SK-N-SH (cell line): ENCODE measurements at regions not wholly inside any gene's neighbourhood (a gene's known extent, or its start where the extent isn't known, plus 50 kb on each side); places are given as distances from the start of the nearest gene placed in this dataset.
A peak's percentile ranks its signal among the peaks of the same experiment; 100 is the strongest.

Experiments used
- CTCF ChIA-PET: fragments of 300-600, 350-600 bp; formaldehyde crosslinking; extraction: SDS; loops from one replicate; lab custom pipeline; 2021; lab: Yijun Ruan, JAX
- POLR2A ChIA-PET: fragments of 350-600 bp; sonication (Branson Sonifier 250); formaldehyde crosslinking; extraction: SDS; loops from one replicate; lab custom pipeline; 2020; ENCODE audit warnings: antibody characterized with exemption, inconsistent platforms; lab: Yijun Ruan, JAX
- DNase-seq: peaks from one replicate; pipeline ENCODE4 v3.0.0; 2012
- H2AFZ ChIP-seq: fragments of 200-600 bp; sonication (generic); 2 replicates; pipeline ENCODE4 v1.8.1; 2016; ENCODE audit warnings: antibody characterized with exemption, mild to moderate bottlenecking, low read depth
- H3F3A ChIP-seq: fragments of 200-600 bp; sonication (generic); replicated peaks from 2 replicates; pipeline ENCODE3; 2016; ENCODE audit warnings: antibody characterized with exemption, mild to moderate bottlenecking; ENCODE audit not compliant: insufficient read depth
- H3K27ac ChIP-seq, 2 experiments: fragments of 200-500 bp in 1 of 2; fragments of 200-600 bp in 1 of 2; sonication (Bioruptor generic) in 1 of 2; sonication (generic), shearing (Covaris generic) in 1 of 2; 2 replicates each; pipeline versions ENCODE4 v1.5.1 to v1.6.1; 2014 to 2016; ENCODE audit warnings: low read depth in 2 of 2, inconsistent platforms in 1 of 2, low read length in 1 of 2, mild to moderate bottlenecking in 1 of 2, mixed read lengths in 1 of 2
- H3K27me3 ChIP-seq: fragments of 200-600 bp; sonication (generic), shearing (Covaris generic); 2 replicates; pipeline ENCODE4 v1.6.1; 2016; ENCODE audit warnings: mixed run types; ENCODE audit not compliant: insufficient read depth
- H3K36me3 ChIP-seq, 2 experiments: fragments of 200-500 bp in 1 of 2; fragments of 200-600 bp in 1 of 2; sonication (Bioruptor generic) in 1 of 2; sonication (generic) in 1 of 2; replicated peaks in 1 of 2; 2 replicates each; pipeline versions ENCODE3 to v1.5.1; 2014 to 2016; ENCODE audit warnings: low read length in 1 of 2, mild to moderate bottlenecking in 1 of 2; ENCODE audit not compliant: insufficient read depth in 2 of 2, control insufficient read depth in 1 of 2
- H3K4me1 ChIP-seq, 2 experiments: fragments of 200-500 bp in 1 of 2; fragments of 200-600 bp in 1 of 2; sonication (Bioruptor generic) in 1 of 2; sonication (generic), shearing (Covaris generic) in 1 of 2; 2 replicates each; pipeline versions ENCODE4 v1.5.1 to v1.6.1; 2014 to 2016; ENCODE audit warnings: low read depth in 1 of 2, low read length in 1 of 2, mixed run types in 1 of 2; ENCODE audit not compliant: insufficient read depth in 2 of 2, control insufficient read depth in 1 of 2
- H3K4me2 ChIP-seq: fragments of 200-600 bp; sonication (generic), shearing (Covaris generic); 2 replicates; pipeline ENCODE4 v1.6.1; 2017; ENCODE audit warnings: mixed run types
- H3K4me3 ChIP-seq, 2 experiments: fragments of 200-500 bp in 1 of 2; fragments of 200-600 bp in 1 of 2; sonication (Bioruptor generic) in 1 of 2; sonication (generic), shearing (Covaris generic) in 1 of 2; 2 replicates each; pipeline versions ENCODE4 v1.5.1 to v1.8.1; 2014 to 2016; ENCODE audit warnings: low read depth in 2 of 2, inconsistent platforms in 1 of 2, low read length in 1 of 2, mild to moderate bottlenecking in 1 of 2, mixed read lengths in 1 of 2, moderate library complexity in 1 of 2
- H3K79me2 ChIP-seq: fragments of 200-600 bp; sonication (generic); 2 replicates; pipeline ENCODE4 v1.8.1; 2017; ENCODE audit warnings: mild to moderate bottlenecking; ENCODE audit not compliant: insufficient read depth
- H3K9ac ChIP-seq: fragments of 200-600 bp; sonication (generic); 2 replicates; pipeline ENCODE4 v1.6.1; 2017; ENCODE audit warnings: mixed run types
- H3K9me2 ChIP-seq: fragments of 200-600 bp; sonication (generic); 2 replicates; pipeline ENCODE4 v1.6.1; 2017; ENCODE audit warnings: mixed run types
- H3K9me3 ChIP-seq: fragments of 200-600 bp; sonication (generic); 2 replicates; pipeline ENCODE4 v1.6.1; 2017; ENCODE audit warnings: mixed run types, mild to moderate bottlenecking, moderate library complexity
- H4K20me1 ChIP-seq: fragments of 200-600 bp; sonication (generic); 2 replicates; pipeline ENCODE4 v1.6.1; 2017; ENCODE audit warnings: mild to moderate bottlenecking, mixed run types; ENCODE audit not compliant: insufficient read depth
- EZH2phosphoT487 ChIP-seq: fragments of 200-600 bp; sonication (generic); IDR thresholded peaks from 2 replicates; pipeline ENCODE4 v1.6.1; 2017; ENCODE audit warnings: low read depth, mixed run types, mild to moderate bottlenecking, antibody characterized with exemption, moderate library complexity, borderline replicate concordance
- FOSL2 ChIP-seq: IDR thresholded peaks from 2 replicates; pipeline ENCODE4 v1.4.0; 2012; ENCODE audit warnings: low read depth, mild to moderate bottlenecking, moderate library complexity, borderline replicate concordance
- GATA2 ChIP-seq: sonication (generic); formaldehyde crosslinking; IDR thresholded peaks from 2 replicates; pipeline ENCODE4 v1.5.0; 2020; ENCODE audit warnings: mild to moderate bottlenecking, missing genetic modification reagents
- MEF2A ChIP-seq: IDR thresholded peaks from 2 replicates; pipeline ENCODE4 v1.4.0; 2012; ENCODE audit warnings: low read depth, borderline replicate concordance
- NRF1 ChIP-seq: IDR thresholded peaks from 2 replicates; pipeline ENCODE4 v1.6.1; 2012; ENCODE audit warnings: low read depth, mild to moderate bottlenecking, low read length
- POLR2AphosphoS5 ChIP-seq: IDR thresholded peaks from 2 replicates; pipeline ENCODE4 v1.6.1; 2012; ENCODE audit warnings: low read depth, low read length
- RFX5 ChIP-seq: IDR thresholded peaks from 2 replicates; pipeline ENCODE4 v1.6.1; 2012; ENCODE audit warnings: mild to moderate bottlenecking, improper control_type of control experiment, low read length
- TAF1 ChIP-seq: IDR thresholded peaks from 2 replicates; pipeline ENCODE4 v1.6.1; 2012; ENCODE audit warnings: low read depth, mild to moderate bottlenecking, low read length, moderate library complexity, borderline replicate concordance
- TCF12 ChIP-seq: IDR thresholded peaks from 2 replicates; pipeline ENCODE4 v1.4.0; 2012
- TEAD4 ChIP-seq: IDR thresholded peaks from 2 replicates; pipeline ENCODE4 v1.4.0; 2012; ENCODE audit warnings: mild to moderate bottlenecking, borderline replicate concordance; ENCODE audit not compliant: insufficient read depth
- WGBS: methylation state at CpG from one replicate; pipeline ENCODE4 v1.1.6; 2017; ENCODE audit warnings: low lambda C conversion rate; 5-methylcytosine and 5-hydroxymethylcytosine counted together
- TF ChIP-seq, protein P1 (sequence below): IDR thresholded peaks from 2 replicates; pipeline ENCODE4 v1.4.0; 2012; ENCODE audit warnings: low read depth, borderline replicate concordance
- TF ChIP-seq, protein P2 (sequence below): IDR thresholded peaks from 2 replicates; pipeline ENCODE4 v1.4.0; 2012; ENCODE audit warnings: low read depth
- TF ChIP-seq, protein P3 (sequence below): fragments of 150-350 bp; IDR thresholded peaks from 2 replicates; pipeline ENCODE4 v1.6.1; 2017; ENCODE audit warnings: antibody characterized with exemption, low read length, low read depth, borderline replicate concordance
- TF ChIP-seq, protein P4 (sequence below): IDR thresholded peaks from 2 replicates; pipeline ENCODE4 v1.6.1; 2012; ENCODE audit warnings: mild to moderate bottlenecking, low read depth, low read length, moderate library complexity
- TF ChIP-seq, protein P5 (sequence below): fragments of 150-350 bp; IDR thresholded peaks from 2 replicates; pipeline ENCODE4 v1.6.1; 2016; ENCODE audit warnings: mild to moderate bottlenecking, low read depth, low read length
- TF ChIP-seq, protein P6 (sequence below): fragments of 200-600 bp; sonication (generic); IDR thresholded peaks from 2 replicates; pipeline ENCODE4 v1.6.1; 2017; ENCODE audit warnings: antibody characterized with exemption, mild to moderate bottlenecking, moderate library complexity

DNA sequence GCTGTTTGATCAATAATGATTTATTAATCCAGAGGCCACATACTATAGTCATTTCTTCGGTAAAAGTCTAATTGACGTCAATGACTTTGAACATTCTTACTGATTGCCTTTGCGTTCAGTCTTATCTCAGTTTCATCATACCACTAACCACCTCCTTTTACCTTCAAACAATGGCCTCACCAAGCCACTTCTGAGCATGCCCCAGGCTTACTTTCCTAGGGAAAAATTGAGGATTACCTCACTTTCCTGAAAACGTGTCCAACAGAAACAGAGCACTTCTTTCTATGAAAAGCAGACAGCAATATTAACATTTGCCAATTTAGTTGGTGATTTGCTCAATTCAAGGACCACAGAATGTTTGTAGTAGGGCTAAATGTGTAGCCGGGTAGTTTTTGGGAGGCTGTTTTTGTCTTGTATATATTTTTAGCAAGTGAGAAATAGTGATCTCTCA is 157.6 kb downstream of the KLF5 start (continued):
- no peak for TF ChIP-seq FOSL2
- TF ChIP-seq, protein P1, sequence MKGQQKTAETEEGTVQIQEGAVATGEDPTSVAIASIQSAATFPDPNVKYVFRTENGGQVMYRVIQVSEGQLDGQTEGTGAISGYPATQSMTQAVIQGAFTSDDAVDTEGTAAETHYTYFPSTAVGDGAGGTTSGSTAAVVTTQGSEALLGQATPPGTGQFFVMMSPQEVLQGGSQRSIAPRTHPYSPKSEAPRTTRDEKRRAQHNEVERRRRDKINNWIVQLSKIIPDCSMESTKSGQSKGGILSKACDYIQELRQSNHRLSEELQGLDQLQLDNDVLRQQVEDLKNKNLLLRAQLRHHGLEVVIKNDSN: no peak
- TF ChIP-seq TEAD4: no peak
- no peak for TF ChIP-seq NRF1
- no peak for TF ChIP-seq TCF12
- no peak for TF ChIP-seq GATA2
- TF ChIP-seq POLR2AphosphoS5: no peak
- TF ChIP-seq, protein P2, sequence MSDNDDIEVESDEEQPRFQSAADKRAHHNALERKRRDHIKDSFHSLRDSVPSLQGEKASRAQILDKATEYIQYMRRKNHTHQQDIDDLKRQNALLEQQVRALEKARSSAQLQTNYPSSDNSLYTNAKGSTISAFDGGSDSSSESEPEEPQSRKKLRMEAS: no peak
- TF ChIP-seq, protein P3, sequence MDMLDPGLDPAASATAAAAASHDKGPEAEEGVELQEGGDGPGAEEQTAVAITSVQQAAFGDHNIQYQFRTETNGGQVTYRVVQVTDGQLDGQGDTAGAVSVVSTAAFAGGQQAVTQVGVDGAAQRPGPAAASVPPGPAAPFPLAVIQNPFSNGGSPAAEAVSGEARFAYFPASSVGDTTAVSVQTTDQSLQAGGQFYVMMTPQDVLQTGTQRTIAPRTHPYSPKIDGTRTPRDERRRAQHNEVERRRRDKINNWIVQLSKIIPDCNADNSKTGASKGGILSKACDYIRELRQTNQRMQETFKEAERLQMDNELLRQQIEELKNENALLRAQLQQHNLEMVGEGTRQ: no peak

DNA sequence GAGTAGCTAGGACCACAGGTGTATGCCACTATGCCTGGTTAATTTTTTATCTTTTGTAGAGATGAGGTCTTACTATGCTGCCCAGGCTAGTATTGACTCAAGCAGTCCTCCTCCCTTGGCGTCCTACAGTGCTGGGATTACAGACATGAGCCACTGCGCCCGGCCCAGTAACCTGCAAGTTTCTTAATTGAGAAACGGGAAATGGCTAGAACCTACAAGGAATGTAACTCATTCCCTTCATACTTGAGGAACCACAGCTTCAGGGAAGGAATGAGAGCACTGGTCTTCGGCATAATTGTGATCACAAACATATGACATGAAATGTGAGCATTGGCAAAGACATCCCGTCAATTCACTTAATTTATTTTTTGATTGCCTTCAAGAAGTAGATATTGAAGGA is 157.0 kb downstream of the KLF5 start:
- H3K4me3 ChIP-seq: no peak overlapping the region

More for the DNA sequence above, 157.0 kb downstream of the KLF5 start:
- no peaks in the 10 kb centered on the region for H3F3A ChIP-seq
- no peak for DNase-seq
- no peaks in the 10 kb centered on the region for H3K9me2 ChIP-seq
- H3K27me3 ChIP-seq: no peaks in the 10 kb centered on the region
- TF ChIP-seq MEF2A (no peak), EZH2phosphoT487 (no peak), TEAD4 (no peak), TAF1 (no peak), RFX5 (no peak)
- TF ChIP-seq, protein P4, sequence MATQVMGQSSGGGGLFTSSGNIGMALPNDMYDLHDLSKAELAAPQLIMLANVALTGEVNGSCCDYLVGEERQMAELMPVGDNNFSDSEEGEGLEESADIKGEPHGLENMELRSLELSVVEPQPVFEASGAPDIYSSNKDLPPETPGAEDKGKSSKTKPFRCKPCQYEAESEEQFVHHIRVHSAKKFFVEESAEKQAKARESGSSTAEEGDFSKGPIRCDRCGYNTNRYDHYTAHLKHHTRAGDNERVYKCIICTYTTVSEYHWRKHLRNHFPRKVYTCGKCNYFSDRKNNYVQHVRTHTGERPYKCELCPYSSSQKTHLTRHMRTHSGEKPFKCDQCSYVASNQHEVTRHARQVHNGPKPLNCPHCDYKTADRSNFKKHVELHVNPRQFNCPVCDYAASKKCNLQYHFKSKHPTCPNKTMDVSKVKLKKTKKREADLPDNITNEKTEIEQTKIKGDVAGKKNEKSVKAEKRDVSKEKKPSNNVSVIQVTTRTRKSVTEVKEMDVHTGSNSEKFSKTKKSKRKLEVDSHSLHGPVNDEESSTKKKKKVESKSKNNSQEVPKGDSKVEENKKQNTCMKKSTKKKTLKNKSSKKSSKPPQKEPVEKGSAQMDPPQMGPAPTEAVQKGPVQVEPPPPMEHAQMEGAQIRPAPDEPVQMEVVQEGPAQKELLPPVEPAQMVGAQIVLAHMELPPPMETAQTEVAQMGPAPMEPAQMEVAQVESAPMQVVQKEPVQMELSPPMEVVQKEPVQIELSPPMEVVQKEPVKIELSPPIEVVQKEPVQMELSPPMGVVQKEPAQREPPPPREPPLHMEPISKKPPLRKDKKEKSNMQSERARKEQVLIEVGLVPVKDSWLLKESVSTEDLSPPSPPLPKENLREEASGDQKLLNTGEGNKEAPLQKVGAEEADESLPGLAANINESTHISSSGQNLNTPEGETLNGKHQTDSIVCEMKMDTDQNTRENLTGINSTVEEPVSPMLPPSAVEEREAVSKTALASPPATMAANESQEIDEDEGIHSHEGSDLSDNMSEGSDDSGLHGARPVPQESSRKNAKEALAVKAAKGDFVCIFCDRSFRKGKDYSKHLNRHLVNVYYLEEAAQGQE: no peak
- TF ChIP-seq, protein P2: no peak
- TF ChIP-seq, protein P5, sequence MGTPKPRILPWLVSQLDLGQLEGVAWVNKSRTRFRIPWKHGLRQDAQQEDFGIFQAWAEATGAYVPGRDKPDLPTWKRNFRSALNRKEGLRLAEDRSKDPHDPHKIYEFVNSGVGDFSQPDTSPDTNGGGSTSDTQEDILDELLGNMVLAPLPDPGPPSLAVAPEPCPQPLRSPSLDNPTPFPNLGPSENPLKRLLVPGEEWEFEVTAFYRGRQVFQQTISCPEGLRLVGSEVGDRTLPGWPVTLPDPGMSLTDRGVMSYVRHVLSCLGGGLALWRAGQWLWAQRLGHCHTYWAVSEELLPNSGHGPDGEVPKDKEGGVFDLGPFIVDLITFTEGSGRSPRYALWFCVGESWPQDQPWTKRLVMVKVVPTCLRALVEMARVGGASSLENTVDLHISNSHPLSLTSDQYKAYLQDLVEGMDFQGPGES: no peak
- TF ChIP-seq, protein P6, sequence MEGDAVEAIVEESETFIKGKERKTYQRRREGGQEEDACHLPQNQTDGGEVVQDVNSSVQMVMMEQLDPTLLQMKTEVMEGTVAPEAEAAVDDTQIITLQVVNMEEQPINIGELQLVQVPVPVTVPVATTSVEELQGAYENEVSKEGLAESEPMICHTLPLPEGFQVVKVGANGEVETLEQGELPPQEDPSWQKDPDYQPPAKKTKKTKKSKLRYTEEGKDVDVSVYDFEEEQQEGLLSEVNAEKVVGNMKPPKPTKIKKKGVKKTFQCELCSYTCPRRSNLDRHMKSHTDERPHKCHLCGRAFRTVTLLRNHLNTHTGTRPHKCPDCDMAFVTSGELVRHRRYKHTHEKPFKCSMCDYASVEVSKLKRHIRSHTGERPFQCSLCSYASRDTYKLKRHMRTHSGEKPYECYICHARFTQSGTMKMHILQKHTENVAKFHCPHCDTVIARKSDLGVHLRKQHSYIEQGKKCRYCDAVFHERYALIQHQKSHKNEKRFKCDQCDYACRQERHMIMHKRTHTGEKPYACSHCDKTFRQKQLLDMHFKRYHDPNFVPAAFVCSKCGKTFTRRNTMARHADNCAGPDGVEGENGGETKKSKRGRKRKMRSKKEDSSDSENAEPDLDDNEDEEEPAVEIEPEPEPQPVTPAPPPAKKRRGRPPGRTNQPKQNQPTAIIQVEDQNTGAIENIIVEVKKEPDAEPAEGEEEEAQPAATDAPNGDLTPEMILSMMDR: no peak
- TF ChIP-seq, protein P3: no peak
- H3K27ac ChIP-seq: no peak overlapping the region
- H3K4me2 ChIP-seq: no peak overlapping the region
- peak overlapping the region; percentile 46; the same call in 1 of the 2 replicates for H2AFZ ChIP-seq
- no peak overlapping the region for H3K9ac ChIP-seq
- CTCF ChIA-PET: no interaction called here
- POLR2A ChIA-PET: no interaction called here
- no peaks in the 10 kb centered on the region for H3K9me3 ChIP-seq
- no peaks in the 10 kb centered on the region for H3K4me1 ChIP-seq
- no peaks in the 10 kb centered on the region for H4K20me1 ChIP-seq
- no peaks in the 10 kb centered on the region for H3K79me2 ChIP-seq
- WGBS: 74% methylated on average over 6 of the region's 6 CpGs
- H3K36me3 ChIP-seq: no peaks in the 10 kb centered on the region
